Astrocyte of the hippocampus (primary cell): ENCODE measurements at regions not wholly inside any gene's neighbourhood (a gene's known extent, or its start where the extent isn't known, plus 50 kb on each side); places are given as distances from the start of the nearest gene placed in this dataset.

ENCODE experiments used
- DNase-seq: peaks from one replicate; pipeline ENCODE4 v3.0.0; 2011; ENCODE audit warnings: low read depth, low spot score

DNA sequence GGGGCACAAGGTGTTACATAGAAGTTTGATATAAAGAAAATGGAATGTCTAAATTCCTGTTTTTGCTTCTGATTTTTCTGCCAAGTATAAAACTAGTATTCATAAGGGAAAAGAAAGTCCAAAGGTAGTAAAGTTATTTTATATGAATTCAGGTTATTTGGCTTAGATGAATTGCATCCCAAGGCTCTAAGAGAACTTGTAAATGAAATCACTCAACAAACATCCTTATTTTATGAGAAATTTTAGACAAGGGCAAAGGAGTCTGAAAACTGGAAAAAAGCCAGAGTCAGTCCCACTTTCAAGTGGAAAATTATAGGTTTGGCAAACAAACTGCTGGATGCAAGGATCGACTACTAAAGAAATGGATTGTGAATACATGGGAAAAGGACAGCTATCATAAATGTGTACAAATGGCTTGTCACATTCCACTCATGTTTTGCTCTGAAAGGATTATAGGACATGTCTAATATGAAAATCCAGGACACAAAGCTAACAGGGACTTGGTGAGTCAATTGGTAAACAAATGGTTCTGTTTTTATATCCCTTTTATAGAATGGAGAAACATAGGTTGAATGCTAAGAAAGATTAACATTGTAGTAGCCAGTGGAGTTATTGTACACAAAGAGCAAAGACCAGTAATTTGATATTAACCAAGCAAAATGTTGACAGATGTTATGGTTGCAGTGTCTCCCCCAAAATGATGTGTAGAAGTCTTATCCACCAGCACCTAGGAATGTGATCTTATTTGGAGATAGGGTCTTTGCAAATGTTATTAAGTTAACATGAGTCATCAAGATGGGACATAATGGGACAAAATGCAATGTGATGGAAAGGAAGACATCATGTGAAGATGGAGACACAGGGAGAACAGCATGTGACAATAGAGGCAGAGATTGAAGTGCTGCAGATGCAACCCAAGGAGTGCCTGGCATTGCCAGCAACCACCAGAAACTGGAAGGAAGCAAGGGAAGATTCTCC, 495.7 kb downstream of the TLE1 start:
- no peak for DNase-seq

DNA sequence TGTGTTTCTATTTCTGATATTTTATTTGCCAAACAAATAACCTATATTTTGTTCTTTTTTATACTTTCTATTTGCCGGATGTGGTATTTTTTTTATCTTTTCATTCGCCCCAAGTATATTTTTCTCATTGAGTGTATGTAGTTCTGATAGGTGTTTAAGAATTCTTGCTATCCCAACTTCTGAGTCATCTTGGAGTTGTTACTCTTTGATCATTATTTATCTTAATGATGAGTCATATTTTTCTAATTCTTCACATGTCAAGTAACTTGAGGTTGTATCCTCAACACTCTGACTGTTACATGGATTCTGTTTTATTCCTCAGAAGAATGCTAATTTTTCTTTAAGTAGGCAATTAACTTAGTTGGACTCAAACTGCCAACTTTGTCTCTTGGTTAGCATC, 498.1 kb downstream of the TLE1 start:
- DNase-seq: no peak

DNA sequence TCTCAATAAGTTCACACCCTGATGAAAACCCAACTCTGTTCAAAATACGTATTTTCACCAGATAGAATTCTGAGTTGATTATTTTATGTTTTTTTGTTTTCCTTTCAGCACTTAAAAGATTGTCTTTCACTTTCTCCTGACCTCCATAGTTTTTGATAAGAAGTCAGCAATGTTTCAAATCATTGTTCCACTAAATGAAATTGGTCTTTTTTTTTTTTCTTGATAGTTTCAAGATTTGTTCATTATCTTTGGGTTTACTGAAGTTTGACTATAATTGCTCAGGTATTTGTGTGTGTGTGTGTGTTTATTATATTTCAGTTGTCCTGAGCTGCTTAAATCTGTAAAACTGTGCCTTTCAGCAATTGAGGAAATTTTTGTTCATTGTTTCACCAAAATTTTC, 498.7 kb downstream of the TLE1 start:
- no peak for DNase-seq

DNA sequence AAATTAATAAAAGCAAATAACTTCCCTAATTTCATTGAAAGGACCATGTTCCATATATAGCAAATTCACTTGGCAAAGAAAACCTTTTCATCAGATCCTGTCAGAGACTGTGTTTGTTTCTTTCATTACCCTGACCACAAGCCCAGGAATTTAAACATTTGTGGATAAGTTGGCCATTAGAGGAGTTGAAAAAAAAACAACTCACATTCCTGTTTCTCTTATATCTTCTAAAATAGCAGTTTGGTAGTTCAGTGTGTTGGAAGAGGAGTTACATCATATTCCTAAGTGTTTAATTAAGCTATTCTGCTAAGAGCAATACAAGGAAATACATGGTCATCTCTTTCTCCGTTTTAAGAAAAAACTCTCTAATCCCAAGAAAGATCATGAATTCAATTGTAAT, 505.6 kb downstream of the TLE1 start:
- peak; percentile 86 for DNase-seq

DNA sequence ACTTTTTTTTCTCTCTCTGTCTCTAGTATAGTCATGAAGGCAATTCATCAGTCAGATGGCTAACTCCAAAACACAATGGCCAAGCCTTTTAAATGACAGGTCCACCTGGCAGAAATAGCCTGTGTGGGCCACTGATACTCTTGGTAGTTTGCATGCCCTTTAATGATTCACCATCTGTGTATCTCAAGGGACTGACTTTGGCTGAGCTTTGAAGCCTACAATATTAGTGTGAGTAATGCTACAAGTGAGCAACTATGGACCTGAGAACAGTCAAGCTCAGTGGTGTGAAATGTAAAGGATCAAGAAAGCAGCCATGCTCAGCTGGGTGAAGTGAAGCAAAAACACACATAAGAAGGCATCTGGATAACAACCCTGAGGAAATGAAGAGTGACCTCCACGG, 506.9 kb downstream of the TLE1 start:
- DNase-seq: peak; percentile 71

DNA sequence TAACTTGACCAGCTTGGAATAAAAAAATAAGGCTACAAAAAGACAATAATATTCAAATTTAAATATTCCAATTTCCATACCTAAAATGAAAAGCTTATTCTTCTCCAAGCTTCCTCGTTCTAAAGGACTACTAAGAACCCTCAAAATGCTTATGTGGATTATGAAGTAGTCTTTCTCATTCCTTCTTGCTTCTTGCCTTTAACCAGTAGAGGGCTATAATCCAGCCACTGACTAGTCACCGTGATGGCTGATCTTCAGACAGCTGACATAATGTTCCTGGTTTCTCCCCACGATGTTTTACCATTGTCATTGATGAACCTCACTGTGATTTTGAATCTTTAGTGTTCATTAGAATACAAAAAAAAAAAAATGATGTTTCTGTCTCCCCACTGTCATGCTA, 515.3 kb downstream of the TLE1 start:
- DNase-seq: no peak

DNA sequence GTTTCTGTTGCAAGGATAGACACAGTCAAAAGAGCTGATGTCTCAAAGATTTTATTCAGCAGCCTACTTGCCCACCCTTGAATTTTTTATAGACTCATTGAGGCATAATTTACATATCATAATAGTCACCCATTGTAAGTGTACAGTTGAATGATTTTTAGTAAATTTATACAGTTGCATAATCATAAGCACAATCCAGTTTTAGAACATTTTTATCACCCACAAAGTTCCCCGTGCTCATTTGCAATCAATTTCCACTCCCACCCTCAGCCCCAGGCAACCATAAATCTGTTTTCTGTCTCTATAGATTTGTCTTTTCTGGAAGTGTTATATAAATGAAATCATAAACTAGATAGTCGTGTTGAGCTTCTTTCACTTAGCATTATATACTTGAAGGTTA, 517.7 kb downstream of the TLE1 start:
- no peak for DNase-seq

DNA sequence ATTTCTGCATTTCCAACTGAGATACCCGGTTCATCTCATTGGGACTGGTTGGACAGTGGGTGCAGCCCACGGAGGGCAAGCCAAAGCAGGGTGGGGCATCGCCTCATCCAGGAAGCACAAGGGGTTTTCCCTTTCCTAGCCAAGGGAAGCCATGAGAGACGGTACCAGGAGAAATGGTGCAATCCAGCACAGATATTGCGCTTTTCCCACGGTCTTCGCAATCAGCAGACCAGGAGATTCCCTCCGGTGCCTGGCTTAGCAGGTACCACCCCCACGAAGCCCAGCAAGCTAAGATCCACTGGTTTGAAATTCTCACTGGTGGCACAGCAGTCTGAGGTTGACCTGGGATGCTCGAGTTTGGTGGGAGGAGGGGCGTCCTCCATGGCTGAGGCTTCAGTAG, 527.0 kb downstream of the TLE1 start:
- DNase-seq: no peak

DNA sequence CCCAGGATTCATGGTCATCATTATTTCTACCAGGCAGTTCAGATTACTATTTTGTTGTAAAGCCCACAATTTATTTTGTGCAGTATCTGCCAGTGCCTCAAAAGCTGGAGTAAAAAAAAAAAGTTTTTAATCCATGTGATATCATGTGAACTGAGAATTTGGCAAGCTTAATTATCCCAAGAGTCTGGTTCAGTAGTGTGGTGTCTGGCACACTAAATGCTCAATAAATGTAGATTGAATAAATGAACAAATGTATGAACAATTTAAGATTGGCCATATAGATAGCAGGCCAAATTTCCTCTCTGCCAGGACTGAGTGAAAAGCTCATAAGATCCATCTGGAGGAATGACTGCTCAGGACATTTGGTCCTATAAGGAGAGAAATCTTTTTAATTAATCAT, 533.0 kb downstream of the TLE1 start:
- DNase-seq: no peak

DNA sequence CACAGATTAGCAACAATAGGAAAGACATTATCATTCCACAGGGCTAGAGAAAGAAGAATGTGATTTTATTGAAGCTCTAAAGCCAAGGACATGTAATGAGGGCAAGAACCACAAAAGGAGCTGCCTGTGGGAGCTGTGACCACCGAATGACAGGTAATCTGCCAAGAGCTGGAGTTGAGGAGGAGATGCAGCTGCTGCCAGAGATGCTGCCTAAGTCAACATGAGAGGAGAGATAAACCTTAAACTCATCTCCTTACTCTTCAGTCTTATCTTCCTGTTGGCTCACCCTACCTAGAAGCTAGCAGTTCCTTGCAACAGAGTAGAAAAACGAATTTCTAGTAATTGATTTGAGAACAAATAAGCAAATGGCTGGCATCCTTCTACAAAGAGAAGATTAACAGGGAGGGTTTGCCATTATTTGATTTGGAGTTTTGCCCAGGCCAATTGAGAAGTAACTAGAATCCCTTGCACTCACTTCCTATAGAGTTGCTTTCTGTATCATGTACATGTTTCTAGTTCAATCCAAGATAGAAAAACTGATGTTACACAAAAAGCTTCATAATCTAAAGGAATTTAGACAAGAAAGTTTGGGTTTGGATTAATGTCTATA, 539.2 kb downstream of the TLE1 start:
- peak; percentile 57 for DNase-seq

DNA sequence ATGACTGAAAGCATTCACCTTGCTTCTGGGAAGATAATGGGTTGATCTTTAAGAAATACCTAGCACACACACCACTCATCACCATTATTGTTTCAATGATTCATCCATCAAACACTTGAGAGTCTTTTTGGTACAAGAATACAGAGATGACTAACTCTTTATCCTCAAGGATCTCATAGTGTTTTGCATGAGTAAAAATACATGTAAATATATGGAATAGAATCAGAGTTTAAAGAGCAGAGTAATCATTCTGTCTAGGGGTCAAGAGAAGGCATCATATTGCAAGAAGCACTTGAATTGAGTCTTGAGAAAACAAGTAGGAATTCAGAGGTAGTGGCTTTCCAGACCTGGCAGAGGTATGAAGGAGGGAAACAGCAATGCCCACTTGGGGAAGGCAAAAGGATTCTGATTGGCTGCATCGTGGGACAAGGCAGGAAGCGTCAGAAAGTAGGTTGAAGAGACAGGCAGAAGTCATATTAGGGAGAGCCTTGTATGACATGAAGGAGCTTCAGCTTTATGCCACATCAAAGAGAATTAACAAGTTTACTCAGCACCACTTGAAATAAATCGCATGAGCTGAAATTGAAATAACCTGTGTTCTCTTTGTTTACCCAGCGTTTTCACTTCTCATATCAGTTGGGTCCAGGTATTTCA, 542.5 kb downstream of the TLE1 start:
- DNase-seq: peak; percentile 29

DNA sequence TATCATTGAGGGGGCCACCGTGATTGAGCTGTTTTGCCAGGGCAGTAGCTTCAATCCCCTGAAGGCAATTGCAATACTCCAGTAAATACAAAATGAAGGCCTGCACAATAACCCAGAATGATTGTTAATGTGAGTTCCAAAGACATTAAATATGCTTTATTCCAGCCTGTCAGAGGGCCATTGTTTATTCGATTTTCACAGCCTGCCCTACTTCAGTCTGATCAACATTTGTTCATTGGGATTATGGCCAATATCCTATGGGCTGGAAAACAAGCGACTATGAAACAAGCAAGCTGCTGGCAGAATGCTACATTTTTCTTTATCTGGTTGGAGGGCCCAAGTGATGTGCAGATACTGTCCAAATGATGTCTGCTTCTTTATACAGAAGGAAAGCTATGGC, 543.1 kb downstream of the TLE1 start:
- DNase-seq: no peak

DNA sequence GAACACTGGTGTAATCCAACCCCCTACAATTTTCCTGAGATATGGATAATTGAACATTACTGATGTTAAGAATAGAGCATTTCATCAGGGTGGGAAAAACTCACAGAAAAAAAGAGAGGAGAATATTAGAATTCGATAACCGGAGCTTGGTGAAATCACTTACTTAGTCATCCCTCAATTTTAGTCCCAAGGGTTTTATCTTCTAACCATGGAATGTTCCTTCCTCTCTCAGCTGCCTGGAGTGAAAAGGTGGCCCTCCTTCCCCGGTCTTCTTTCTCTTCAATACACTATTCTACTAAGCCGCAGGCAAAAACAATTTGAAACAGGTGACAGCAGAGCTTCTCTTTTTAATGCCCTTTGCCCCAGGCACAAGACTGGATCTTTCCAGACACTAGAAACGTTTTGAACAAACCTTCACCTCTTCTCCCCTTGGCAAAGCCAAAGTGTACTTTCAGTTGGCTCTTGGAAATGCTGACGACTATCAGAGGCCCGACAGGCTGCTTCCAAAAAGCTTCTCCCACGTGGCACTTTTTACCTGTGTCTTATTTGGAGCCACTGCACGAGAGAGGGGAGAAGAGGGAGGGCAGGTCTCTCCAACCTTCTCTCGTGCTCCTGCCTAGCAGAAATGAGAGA, 543.9 kb downstream of the TLE1 start:
- DNase-seq: no peak

DNA sequence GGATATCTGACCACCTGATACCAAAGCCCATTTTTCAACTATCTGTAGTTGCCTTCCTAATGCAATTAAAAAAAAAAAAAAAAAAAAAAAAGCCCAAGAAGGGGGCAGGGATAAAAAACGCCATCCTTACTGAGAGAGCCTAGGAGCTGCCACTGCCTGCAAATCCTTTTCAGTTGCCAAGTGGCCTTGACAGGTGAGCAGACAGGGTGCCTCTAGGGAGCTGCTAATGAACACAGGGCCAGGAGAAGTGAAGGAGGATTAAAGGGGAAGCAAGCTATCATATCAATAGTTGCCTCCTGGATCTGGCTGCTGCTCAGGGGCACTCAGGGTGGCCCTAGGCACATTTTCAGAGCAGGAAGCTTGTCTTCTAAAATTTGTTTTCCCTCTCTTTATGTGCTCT, 547.4 kb downstream of the TLE1 start:
- DNase-seq: no peak

DNA sequence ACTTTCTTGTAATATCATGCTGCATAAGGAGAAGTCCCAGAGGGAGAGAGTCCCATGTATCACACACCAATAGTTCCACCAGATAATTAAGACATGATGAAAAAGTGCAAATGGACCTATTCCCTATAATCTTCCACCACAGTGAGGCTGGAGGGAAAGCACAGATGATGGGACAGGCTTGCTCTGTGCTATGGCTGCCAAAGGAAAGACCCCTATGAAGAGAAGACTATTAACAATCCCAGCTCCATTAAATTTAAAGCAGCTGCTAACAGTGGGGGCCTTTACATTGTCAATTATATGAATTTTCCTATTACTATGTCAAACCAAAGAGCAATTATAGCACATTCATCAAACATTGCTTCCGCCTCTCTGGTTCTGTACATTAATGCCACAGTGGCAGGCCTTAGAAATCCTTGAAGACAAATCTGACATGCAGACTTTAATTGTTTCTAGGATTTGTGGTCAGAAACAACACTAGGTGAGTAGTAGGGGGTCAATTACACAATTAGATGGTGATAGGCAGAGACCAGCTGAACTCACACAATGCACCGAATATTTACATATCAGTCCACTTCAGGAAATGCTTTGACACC, 551.3 kb downstream of the TLE1 start:
- no peak for DNase-seq

DNA sequence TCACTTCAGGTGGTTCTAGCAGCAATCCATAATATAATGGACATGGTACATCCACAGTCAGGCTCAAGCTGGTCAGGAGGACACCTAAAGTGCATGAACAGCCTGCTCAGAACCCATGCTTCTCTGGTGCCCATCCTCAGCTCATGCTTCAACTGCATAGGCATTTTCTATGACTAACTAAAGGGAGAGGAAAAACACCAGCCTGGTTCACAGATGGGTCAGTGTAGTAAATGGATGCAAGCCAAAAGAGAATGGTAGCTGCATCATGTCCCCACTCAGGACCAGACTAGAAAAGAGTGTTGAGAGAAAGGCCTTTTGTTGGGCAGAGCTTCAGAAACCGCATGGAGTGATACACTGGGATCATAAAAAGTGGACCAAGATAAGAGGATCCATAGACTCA, 556.6 kb downstream of the TLE1 start:
- DNase-seq: no peak

DNA sequence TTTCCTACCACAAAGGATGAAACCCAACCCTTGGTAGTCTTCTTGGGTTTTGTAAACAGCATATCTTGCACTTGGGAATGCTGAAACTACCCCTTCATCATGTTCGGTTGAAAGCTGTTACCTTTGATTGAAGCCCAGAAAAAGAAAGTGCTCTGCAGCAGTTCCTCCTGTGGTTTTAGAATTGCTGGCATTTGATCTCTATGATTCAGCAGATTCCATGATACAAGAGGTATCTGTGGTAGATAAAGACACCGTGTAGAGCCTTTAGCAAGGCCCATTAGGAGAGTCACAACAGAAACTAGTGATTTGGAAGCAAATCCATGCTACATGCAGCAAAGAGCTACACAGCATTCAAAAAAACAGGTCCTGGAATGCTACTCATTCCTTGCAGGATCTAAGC, 557.0 kb downstream of the TLE1 start:
- peak; percentile 69 for DNase-seq

DNA sequence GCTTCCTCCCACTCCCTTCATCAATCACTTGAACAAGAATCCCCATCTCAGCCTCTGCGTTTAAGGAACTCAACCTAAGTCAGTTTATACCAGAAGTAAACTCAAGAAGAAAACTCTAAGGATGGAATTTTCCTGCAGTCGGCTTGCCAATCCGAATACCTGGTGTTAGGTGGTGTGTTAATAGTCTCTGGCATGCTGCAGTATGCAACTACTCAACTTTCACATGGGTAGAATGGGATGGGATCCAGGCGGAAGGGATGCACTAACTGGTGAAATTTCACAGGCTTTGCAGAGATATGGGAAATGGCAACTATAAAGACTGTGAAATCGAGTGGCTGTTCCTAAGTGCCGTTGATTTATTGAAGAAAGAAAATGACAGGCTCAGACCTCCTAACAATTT, 560.6 kb downstream of the TLE1 start:
- peak; percentile 66 for DNase-seq

DNA sequence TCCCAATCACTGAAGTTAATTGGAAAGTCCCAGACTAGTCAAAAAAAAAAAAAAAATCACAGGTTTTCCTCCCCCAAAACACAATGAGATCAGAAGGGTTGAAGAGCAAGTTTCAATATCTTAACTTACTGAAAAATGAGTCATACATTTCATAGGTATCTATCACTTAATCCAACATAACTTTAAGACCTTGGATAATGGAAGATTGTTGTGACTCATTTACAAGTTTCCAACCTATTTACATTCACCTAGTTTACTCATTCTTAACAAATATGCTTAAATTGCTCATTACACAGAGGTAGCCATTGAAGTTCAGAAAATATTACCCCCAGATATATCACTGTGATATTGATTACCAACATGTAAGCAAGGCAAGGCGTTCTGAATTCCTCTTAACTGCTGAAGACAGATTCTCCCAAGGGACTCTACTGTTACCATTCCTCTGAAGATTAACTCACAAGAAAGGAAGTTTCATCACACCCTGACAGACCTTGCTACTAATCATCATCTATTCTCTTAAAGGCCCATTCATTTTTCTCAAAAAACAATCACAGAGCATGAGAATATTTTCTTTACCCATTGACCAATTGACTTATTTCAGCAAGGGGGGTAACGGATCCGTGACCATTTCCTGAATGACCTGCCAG, 563.8 kb downstream of the TLE1 start:
- no peak for DNase-seq

DNA sequence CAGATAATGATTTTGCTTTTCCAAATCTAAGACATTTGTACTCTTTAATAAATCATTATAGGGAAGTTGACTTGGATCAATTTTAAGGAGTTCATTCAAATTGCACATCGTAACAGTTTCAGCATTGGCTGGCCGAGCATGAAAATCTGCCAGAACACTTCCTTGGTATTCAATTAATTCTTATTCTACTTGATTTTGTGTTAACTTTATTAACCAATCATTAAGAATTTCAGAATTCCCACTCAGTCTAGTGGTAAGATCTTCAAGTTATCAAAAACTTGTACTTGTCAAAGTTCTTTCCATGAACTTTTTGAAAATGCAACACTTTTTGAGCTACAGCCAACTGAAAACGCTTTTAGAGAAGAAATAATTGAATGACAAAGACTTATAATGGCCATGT, 565.8 kb downstream of the TLE1 start:
- no peak for DNase-seq

DNA sequence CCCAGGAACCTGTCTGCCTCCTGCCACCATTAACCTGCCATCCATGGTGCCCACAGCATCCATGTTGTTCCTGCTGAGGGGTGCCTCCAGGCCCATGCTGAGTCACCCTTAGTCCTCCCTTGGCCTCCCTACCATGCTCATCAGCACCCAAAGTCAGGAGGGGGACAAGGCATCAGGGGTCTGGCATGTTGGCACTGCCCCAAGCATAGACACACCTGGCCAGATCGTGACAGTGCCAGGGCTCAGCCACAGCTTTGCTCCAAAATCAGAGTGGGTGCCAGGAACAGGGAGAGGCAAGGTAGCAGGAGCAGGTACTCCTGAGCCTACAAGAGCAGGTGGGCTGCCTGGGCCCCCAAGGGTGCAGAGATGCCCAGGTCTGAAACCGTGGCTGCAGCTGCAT, 566.6 kb downstream of the TLE1 start:
- no peak for DNase-seq
